Endothelial cell of umbilical vein (primary cell): ENCODE measurements at regions not wholly inside any gene's neighbourhood (a gene's known extent, or its start where the extent isn't known, plus 50 kb on each side); places are given as distances from the start of the nearest gene placed in this dataset.

Experiments used
- BruUV-seq: library from RNA; stranded (reverse); fragments of 400-500 nt; replicated peaks from 2 replicates; lab custom pipeline; 2021; lab: Mats Ljungman, UMichigan
- CTCF ChIA-PET: fragments of 300-600, 350-600 bp; sonication (Branson Sonifier 250); formaldehyde crosslinking; loops from one replicate; lab custom pipeline; 2021; ENCODE audit warnings: antibody characterized with exemption, inconsistent platforms; lab: Charles Lee
- POLR2A ChIA-PET: fragments of 300-600, 350-600 bp; sonication (Branson Sonifier 250); formaldehyde crosslinking; loops from one replicate; lab custom pipeline; 2021; ENCODE audit warnings: antibody characterized with exemption, inconsistent platforms; lab: Charles Lee
- DNase-seq: peaks from one replicate; pipeline ENCODE4 v3.0.0-alpha.2; 2011; ENCODE audit warnings: low read depth, low spot score
- FAIRE-seq: peaks from 2 replicates; lab custom pipeline; 2011; peaks lifted over from hg19 to GRCh38; lab: Jason Lieb, UNC
- H2AFZ ChIP-seq: 2 replicates; pipeline ENCODE4 v1.6.0; 2012; ENCODE audit warnings: low read depth, low read length, control low read depth, inconsistent platforms
- H3K27ac ChIP-seq: 2 replicates; pipeline ENCODE4 v1.5.1; 2011; ENCODE audit warnings: low read depth, mild to moderate bottlenecking, control low read depth, low read length, moderate library complexity; ENCODE audit not compliant: insufficient read depth
- H3K27me3 ChIP-seq, 2 experiments: 2 replicates each; pipeline versions ENCODE4 v1.6.0 to v1.6.1; 2011; ENCODE audit warnings: low read length in 2 of 2, mixed read lengths in 1 of 2; ENCODE audit not compliant: control insufficient read depth in 2 of 2, insufficient read depth in 2 of 2
- H3K36me3 ChIP-seq, 2 experiments: 2 replicates in 1 of 2; 3 replicates in 1 of 2; pipeline ENCODE4 v1.5.1; 2011; ENCODE audit warnings: low read length in 2 of 2, mild to moderate bottlenecking in 1 of 2, moderate library complexity in 1 of 2; ENCODE audit not compliant: control insufficient read depth in 2 of 2, insufficient read depth in 2 of 2; ENCODE audit errors: extremely low read depth in 1 of 2
- H3K4me1 ChIP-seq: 3 replicates; pipeline ENCODE4 v1.5.1; 2011; ENCODE audit warnings: mild to moderate bottlenecking, low read length; ENCODE audit not compliant: control insufficient read depth, insufficient read depth; ENCODE audit errors: extremely low read depth
- H3K4me2 ChIP-seq: 2 replicates; pipeline ENCODE4 v1.6.1; 2011; ENCODE audit warnings: low read length, control low read depth, mixed read lengths; ENCODE audit not compliant: insufficient read depth
- H3K4me3 ChIP-seq, 3 experiments: fragments of 200-600 bp in 1 of 3; sonication (generic), shearing (Covaris generic) in 1 of 3; replicated peaks in 1 of 3; 2 replicates each; pipeline ENCODE4 v1.5.1; 2011 to 2016; ENCODE audit warnings: control low read depth in 3 of 3, low read length in 3 of 3, mild to moderate bottlenecking in 2 of 3, inconsistent platforms in 1 of 3, low read depth in 1 of 3, moderate library complexity in 1 of 3; ENCODE audit not compliant: insufficient read depth in 1 of 3
- H3K79me2 ChIP-seq: 2 replicates; pipeline ENCODE4 v1.6.0; 2012; ENCODE audit warnings: low read length, inconsistent platforms; ENCODE audit not compliant: control insufficient read depth, insufficient read depth
- H3K9ac ChIP-seq: replicated peaks from 2 replicates; pipeline ENCODE3; 2011; ENCODE audit warnings: low read length, control low read depth; ENCODE audit not compliant: insufficient read depth; ENCODE audit errors: extremely low read depth
- H3K9me1 ChIP-seq: replicated peaks from 3 replicates; pipeline ENCODE4 v1.6.0; 2011; ENCODE audit warnings: mild to moderate bottlenecking, low read length; ENCODE audit not compliant: control insufficient read depth, insufficient read depth; ENCODE audit errors: extremely low read depth
- H3K9me3 ChIP-seq: replicated peaks from 2 replicates; pipeline ENCODE4 v1.5.1; 2012; ENCODE audit warnings: low read length, inconsistent platforms; ENCODE audit not compliant: control insufficient read depth, insufficient read depth
- H4K20me1 ChIP-seq: replicated peaks from 2 replicates; pipeline ENCODE3; 2011; ENCODE audit warnings: mild to moderate bottlenecking, low read length; ENCODE audit not compliant: control insufficient read depth, insufficient read depth; ENCODE audit errors: extremely low read depth
- CTCF ChIP-seq, 2 donors: IDR thresholded peaks; 1 replicate in 1 of 2; 2 replicates in 1 of 2; pipeline ENCODE4 v1.5.1; 2011; ENCODE audit warnings: low read length in 2 of 2, mild to moderate bottlenecking in 2 of 2, moderate library complexity in 2 of 2, control low read depth in 1 of 2, inconsistent platforms in 1 of 2, low read depth in 1 of 2; ENCODE audit not compliant: insufficient read depth in 1 of 2; ENCODE audit errors: extremely low read depth in 1 of 2
- EZH2 ChIP-seq: IDR thresholded peaks from 2 replicates; pipeline ENCODE4 v1.6.1; 2012; ENCODE audit warnings: borderline replicate concordance, low read depth, mild to moderate bottlenecking, moderate library complexity, low read length, inconsistent platforms; ENCODE audit not compliant: severe bottlenecking
- FOS ChIP-seq: IDR thresholded peaks from 2 replicates; pipeline ENCODE4 v1.6.1; 2011; ENCODE audit warnings: mild to moderate bottlenecking, low read length, moderate library complexity, borderline replicate concordance; ENCODE audit not compliant: insufficient read depth
- GATA2 ChIP-seq: IDR thresholded peaks from 2 replicates; pipeline ENCODE4 v1.7.0; 2011; ENCODE audit warnings: low read depth, mild to moderate bottlenecking, moderate library complexity, mixed read lengths, low read length; ENCODE audit not compliant: insufficient read length, insufficient read depth
- JUN ChIP-seq: IDR thresholded peaks from 2 replicates; pipeline ENCODE4 v1.6.1; 2011; ENCODE audit warnings: borderline replicate concordance, low read depth; ENCODE audit not compliant: insufficient read length, insufficient read depth
- MAX ChIP-seq: IDR thresholded peaks from 2 replicates; pipeline ENCODE4 v1.6.1; 2011; ENCODE audit not compliant: insufficient read depth, insufficient read length
- MYC ChIP-seq: IDR thresholded peaks from one replicate; pipeline ENCODE4 v1.6.1; 2011; ENCODE audit warnings: mild to moderate bottlenecking, low read depth, low read length
- POLR2A ChIP-seq: IDR thresholded peaks from 2 replicates; pipeline ENCODE4 v1.6.1; 2012; ENCODE audit warnings: low read depth, mild to moderate bottlenecking, control low read depth, low read length
- POLR2AphosphoS5 ChIP-seq: IDR thresholded peaks from 2 replicates; pipeline ENCODE4 v1.6.1; 2012; ENCODE audit warnings: low read depth, mild to moderate bottlenecking, control low read depth, low read length, moderate library complexity; ENCODE audit not compliant: insufficient read depth
- dilution Hi-C: fragments of 300-500 bp; cut with MboI; formaldehyde crosslinking; loops from one replicate; pipeline ENCODE4 v1.15.0; 2019; ENCODE audit warnings: low sequenced_read_pairs; ENCODE audit not compliant: extremely low pct_ligation_motif_present
- intact Hi-C: fragments of 100-400 bp; cut with micrococcal nuclease; formaldehyde crosslinking; loops from one replicate; pipeline ENCODE4 v1.10.0; 2022

- no peaks in the 10 kb centered on the region for H3K36me3 ChIP-seq
- FAIRE-seq (no peak), DNase-seq (no peak)
- H3K79me2 ChIP-seq, result no peaks in the 10 kb centered on the region
- dilution Hi-C loops, result no loop called here
- intact Hi-C loops, result no loop called here
- TF ChIP-seq FOS (no peak), POLR2A (no peak), POLR2AphosphoS5 (no peak), EZH2 (no peak), MYC (no peak), JUN (no peak), MAX (no peak), GATA2 (no peak)
- ChIA-PET CTCF (no interaction called here), POLR2A (no interaction called here)
- no peak overlapping the region for H3K27ac ChIP-seq
- BruUV-seq, result no TSS peak
- no peaks in the 10 kb centered on the region for H4K20me1 ChIP-seq
- no peak overlapping the region for H3K4me2 ChIP-seq
- H3K27me3 ChIP-seq, result no peaks in the 10 kb centered on the region
- H3K9ac ChIP-seq, result no peak overlapping the region
- H3K9me3 ChIP-seq, result no peaks in the 10 kb centered on the region
- no peaks in the 10 kb centered on the region for H3K9me1 ChIP-seq
- no peak overlapping the region for H2AFZ ChIP-seq
- no peaks in the 10 kb centered on the region for H3K4me1 ChIP-seq
- H3K4me3 ChIP-seq, result no peak overlapping the region
Measured at GRCh38 chr16:65793781-65794180, 572.7 kb upstream of the CDH5 start.

GRCh38 chr16:65790768-65791167 is 575.7 kb upstream of the CDH5 start:
- CTCF ChIA-PET, result no interaction called here
- dilution Hi-C loops (no loop called here), intact Hi-C loops (no loop called here)

More at GRCh38 chr16:65790768-65791167, 575.7 kb upstream of the CDH5 start:
- no peaks in the 10 kb centered on the region for H3K27me3 ChIP-seq
- no peaks in the 10 kb centered on the region for H3K4me1 ChIP-seq
- no peaks in the 10 kb centered on the region for H3K9me1 ChIP-seq
- DNase-seq (no peak), FAIRE-seq (no peak)
- no peaks in the 10 kb centered on the region for H4K20me1 ChIP-seq
- no peaks in the 10 kb centered on the region for H3K36me3 ChIP-seq
- H3K9me3 ChIP-seq, result no peaks in the 10 kb centered on the region
- POLR2A ChIA-PET, result no interaction called here
- TF ChIP-seq MYC, result no peak
- TF ChIP-seq FOS, result no peak
- TF ChIP-seq POLR2AphosphoS5, result no peak
- no peak for TF ChIP-seq JUN
- no peak for TF ChIP-seq GATA2
- no peak for TF ChIP-seq MAX
- TF ChIP-seq POLR2A, result no peak
- TF ChIP-seq EZH2, result no peak
- no peak for TF ChIP-seq CTCF (IDR thresholded peaks at IDR 0.05; ENCODE audit: extremely low read depth in 1 of 2, insufficient read depth in 1 of 2, low read depth in 1 of 2, low read length in 2 of 2)
- no peak overlapping the region for H3K9ac ChIP-seq
- no peak overlapping the region for H3K4me3 ChIP-seq
- BruUV-seq, result no TSS peak
- H3K79me2 ChIP-seq, result no peaks in the 10 kb centered on the region
- no peak overlapping the region for H3K4me2 ChIP-seq
- H2AFZ ChIP-seq, result no peak overlapping the region
- H3K27ac ChIP-seq, result no peak overlapping the region
